GM12872 (cell line): ENCODE measurements at regions not wholly inside any gene's neighbourhood (a gene's known extent, or its start where the extent isn't known, plus 50 kb on each side); places are given as distances from the start of the nearest gene placed in this dataset.
A peak's percentile ranks its signal among the peaks of the same experiment; 100 is the strongest.

Experiments
- CTCF ChIP-seq: IDR thresholded peaks from 3 replicates; pipeline ENCODE4 v1.5.1; 2011; ENCODE audit warnings: low read depth, mild to moderate bottlenecking, low read length, moderate library complexity; ENCODE audit not compliant: insufficient read depth

GRCh38 chr12:125683748-125684381, 618.6 kb downstream of the AACS start:
- peak; percentile 76 for TF ChIP-seq CTCF

- no peak for TF ChIP-seq CTCF
Measured at GRCh38 chr12:125684968-125685790, 619.9 kb downstream of the AACS start.

- TF ChIP-seq CTCF = no peak
Measured at GRCh38 chr12:125685915-125686314, 620.7 kb downstream of the AACS start.

GRCh38 chr12:125687403-125687802, 622.2 kb downstream of the AACS start:
- no peak for TF ChIP-seq CTCF

GRCh38 chr12:125687820-125688219, 622.6 kb downstream of the AACS start:
- no peak for TF ChIP-seq CTCF

GRCh38 chr12:125688223-125688622, 623.0 kb downstream of the AACS start:
- no peak for TF ChIP-seq CTCF

GRCh38 chr12:125688881-125689280, 623.6 kb downstream of the AACS start:
- TF ChIP-seq CTCF = no peak
